ENCODE measurements at regions not wholly inside any gene's neighbourhood (a gene's known extent, or its start where the extent isn't known, plus 50 kb on each side); places are given as distances from the start of the nearest gene placed in this dataset.

- no peak overlapping the region for H2AFZ ChIP-seq (ENCODE audit: control insufficient read depth, low read depth, low read length)
- in situ Hi-C loops (cut with MboI), result no loop called here
- no peaks in the 10 kb centered on the region for H3K27me3 ChIP-seq (replicated peaks in 1 of 2; ENCODE audit: control insufficient read depth in 2 of 2, insufficient read depth in 2 of 2, low read length in 1 of 2)
- no peak for TF ChIP-seq CEBPZ (IDR thresholded peaks at IDR 0.05; ENCODE audit: low read depth, low read length)
- TF ChIP-seq BCLAF1 (IDR thresholded peaks at IDR 0.05), result no peak
- no peak for TF ChIP-seq HDAC2 (IDR thresholded peaks at IDR 0.05)
- no peak for TF ChIP-seq WRNIP1 (IDR thresholded peaks at IDR 0.05; ENCODE audit: borderline replicate concordance, low read depth, low read length)
- no peak for TF ChIP-seq NR2C2 (IDR thresholded peaks at IDR 0.05; ENCODE audit: borderline replicate concordance, control insufficient read depth, insufficient read length, low read depth)
- no peak for TF ChIP-seq MAX (IDR thresholded peaks at IDR 0.05; ENCODE audit: low read depth, low read length)
- no peak for TF ChIP-seq ZBTB33 (IDR thresholded peaks at IDR 0.05)
- no peak for TF ChIP-seq PKNOX1 (IDR thresholded peaks at IDR 0.05)
- no peak for TF ChIP-seq ZNF207 (IDR thresholded peaks at IDR 0.05; ENCODE audit: borderline replicate concordance)
- no peak for TF ChIP-seq ZNF274 (IDR thresholded peaks at IDR 0.05; ENCODE audit: insufficient read depth, insufficient read length)
- TF ChIP-seq SREBF2 (IDR thresholded peaks at IDR 0.05; ENCODE audit: low read length), result no peak
- no peak for TF ChIP-seq E4F1 (IDR thresholded peaks at IDR 0.05; ENCODE audit: borderline replicate concordance, partially characterized antibody)
- no peak for TF ChIP-seq POLR2A (IDR thresholded peaks at IDR 0.05; ENCODE audit: low read depth, low read length)
Measured at GRCh38 chr3:86239946-86240345, 751.0 kb downstream of the VGLL3 start.

More at GRCh38 chr3:86239946-86240345, 751.0 kb downstream of the VGLL3 start:
- no peaks in the 10 kb centered on the region for H3K36me3 ChIP-seq (ENCODE audit: control insufficient read depth in 2 of 2, insufficient read depth in 2 of 2, low read length in 1 of 2)
- intact Hi-C loops (cut with micrococcal nuclease; ENCODE audit: unreplicated experiment), result no loop called here
- no peak overlapping the region for H3K9ac ChIP-seq (ENCODE audit: control insufficient read depth, insufficient read depth, low read length)
- H3K4me3 ChIP-seq, result no peak overlapping the region
- POLR2A ChIA-PET, result no interaction called here
- DNase-seq (ENCODE audit: low read depth, low spot score), result no peak
- WGBS (ENCODE audit: insufficient coverage, insufficient replicate concordance, low lambda C conversion rate, missing lambda C conversion rate), result 18% methylated on average over 2 of the region's 2 CpGs
- ATAC-seq, result no peak
- no peaks in the 10 kb centered on the region for H3K4me1 ChIP-seq (ENCODE audit: control insufficient read depth, insufficient read depth, low read length)
- BruUV-seq (replicated peaks), result no TSS peak
- FAIRE-seq, result no peak
- no peak overlapping the region for H3K27ac ChIP-seq (ENCODE audit: control insufficient read depth, insufficient read depth)
- SMC1A ChIA-PET (ENCODE audit: uncharacterized antibody, unreplicated experiment), result no interaction called here
- RAD21 ChIA-PET (ENCODE audit: unreplicated experiment), result no interaction called here
- no peak overlapping the region for H3K4me2 ChIP-seq (ENCODE audit: control insufficient read depth, insufficient read depth)
- H3K9me3 ChIP-seq (replicated peaks; ENCODE audit: control insufficient read depth, insufficient read depth, low read length), result no peaks in the 10 kb centered on the region
- CTCF ChIA-PET, result no interaction called here
- H4K20me1 ChIP-seq (ENCODE audit: control insufficient read depth, insufficient read depth), result no peaks in the 10 kb centered on the region
- H3K79me2 ChIP-seq (ENCODE audit: control insufficient read depth, insufficient read depth, low read length), result no peaks in the 10 kb centered on the region
